Pancreas (tissue), 10 donors: ENCODE measurements at regions not wholly inside any gene's neighbourhood (a gene's known extent, or its start where the extent isn't known, plus 50 kb on each side); places are given as distances from the start of the nearest gene placed in this dataset.

ENCODE experiments used
- ATAC-seq, 4 donors: fragments of 200-7000 bp; cut with Tn5 transposase; one replicate each; pipeline versions ENCODE4 v1.8.0 to v1.9.1; 2020; ENCODE audit warnings: mild to moderate bottlenecking in 4 of 4, moderate library complexity in 4 of 4
- DNase-seq, 6 donors: peaks; one replicate each; pipeline ENCODE4 v3.0.0-alpha.2; 2020
- FAIRE-seq: peaks from 2 replicates; lab custom pipeline; 2012; peaks lifted over from hg19 to GRCh38; lab: Jason Lieb, UNC
- H3K27ac ChIP-seq, 4 donors: fragments of 200-600 bp; sonication (generic); 1 replicate in 3 of 4; 2 replicates in 1 of 4; pipeline versions ENCODE4 v1.5.0 to v1.8.0; 2020
- H3K27me3 ChIP-seq, 4 donors: fragments of 200-600 bp; one replicate each; pipeline ENCODE4 v1.8.0; 2021
- H3K36me3 ChIP-seq, 3 donors: fragments of 200-600 bp; sonication (generic) in 1 of 3; one replicate each; pipeline versions ENCODE4 v1.5.0 to v1.8.0; 2020 to 2021
- H3K4me1 ChIP-seq, 3 donors: fragments of 200-600 bp; one replicate each; pipeline ENCODE4 v1.8.0; 2021
- H3K4me3 ChIP-seq, 4 donors: fragments of 200-600 bp; sonication (generic) in 2 of 4; one replicate each; pipeline versions ENCODE4 v1.5.0 to v1.8.0; 2020 to 2021
- H3K9me3 ChIP-seq, 4 donors: fragments of 200-600 bp; one replicate each; pipeline ENCODE4 v1.8.0; 2021
- WGBS, 2 donors: extraction: QIAGEN DNeasy Blood & Tissue Kit; methylation state at CpG; one replicate each; pipeline ENCODE4 v1.1.7; 2013; 5-methylcytosine and 5-hydroxymethylcytosine counted together
- intact Hi-C, 3 donors: fragments of 100-400 bp; cut with DNase I; formaldehyde crosslinking; loops; one replicate each; pipeline versions ENCODE4 v1.11.1 to v1.14.2; 2022
- TF ChIP-seq, protein P1 (sequence below), 4 donors: fragments of 200-600 bp; sonication (generic) in 3 of 4; IDR thresholded peaks; one replicate each; pipeline versions ENCODE4 v1.5.0 to v1.8.0; 2021; ENCODE audit warnings: antibody characterized with exemption in 4 of 4
- donor health status: healthy with polysubstance abuse.
- donor health status: DM: no; HTN: no; CAD: no; lungs with moderate emphysema.
- donor health status: DM: no; HTN: no; CAD: no.
- donor health status: control.
- donor health status: control.
- donor health status: Bipolar disorder and iron deficiency.
- donor health status: DM: yes; HTN: yes; CAD: no.
- donor health status: DM: no; HTN: no; CAD: no.
- donor health status: DM: no; HTN: no; CAD: no.
- donor health status: DM: yes; HTN: yes; CAD: no.

GRCh38 chr7:98679741-98680140, 62.7 kb downstream of the NPTX2 start:
- Histone ChIP-seq H3K9me3 (no peaks in the 10 kb centered on the region), H3K36me3 (no peaks in the 10 kb centered on the region), H3K27ac (no peak overlapping the region), H3K4me3 (no peak overlapping the region), H3K27me3 (no peaks in the 10 kb centered on the region), H3K4me1 (no peaks in the 10 kb centered on the region)
- no peak for DNase-seq
- 77 to 97% methylated on average over 3 of the region's 3 CpGs for WGBS, 2 donors
- ATAC-seq: no peak
- no peak for FAIRE-seq
- TF ChIP-seq, protein P1, sequence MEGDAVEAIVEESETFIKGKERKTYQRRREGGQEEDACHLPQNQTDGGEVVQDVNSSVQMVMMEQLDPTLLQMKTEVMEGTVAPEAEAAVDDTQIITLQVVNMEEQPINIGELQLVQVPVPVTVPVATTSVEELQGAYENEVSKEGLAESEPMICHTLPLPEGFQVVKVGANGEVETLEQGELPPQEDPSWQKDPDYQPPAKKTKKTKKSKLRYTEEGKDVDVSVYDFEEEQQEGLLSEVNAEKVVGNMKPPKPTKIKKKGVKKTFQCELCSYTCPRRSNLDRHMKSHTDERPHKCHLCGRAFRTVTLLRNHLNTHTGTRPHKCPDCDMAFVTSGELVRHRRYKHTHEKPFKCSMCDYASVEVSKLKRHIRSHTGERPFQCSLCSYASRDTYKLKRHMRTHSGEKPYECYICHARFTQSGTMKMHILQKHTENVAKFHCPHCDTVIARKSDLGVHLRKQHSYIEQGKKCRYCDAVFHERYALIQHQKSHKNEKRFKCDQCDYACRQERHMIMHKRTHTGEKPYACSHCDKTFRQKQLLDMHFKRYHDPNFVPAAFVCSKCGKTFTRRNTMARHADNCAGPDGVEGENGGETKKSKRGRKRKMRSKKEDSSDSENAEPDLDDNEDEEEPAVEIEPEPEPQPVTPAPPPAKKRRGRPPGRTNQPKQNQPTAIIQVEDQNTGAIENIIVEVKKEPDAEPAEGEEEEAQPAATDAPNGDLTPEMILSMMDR (IDR thresholded peaks at IDR 0.05): no peak
- intact Hi-C loops: no loop called here

- Histone ChIP-seq H3K9me3 (no peaks in the 10 kb centered on the region), H3K36me3 (no peaks in the 10 kb centered on the region), H3K27ac (no peak overlapping the region), H3K4me1 (no peaks in the 10 kb centered on the region), H3K27me3 (no peaks in the 10 kb centered on the region), H3K4me3 (no peak overlapping the region)
- ATAC-seq (no peak), FAIRE-seq (no peak), DNase-seq (no peak)
- WGBS, 2 donors: 55 to 56% methylated on average over 6 of the region's 6 CpGs
- TF ChIP-seq, protein P1 (IDR thresholded peaks at IDR 0.05): no peak
- intact Hi-C loops: no loop called here
Measured at GRCh38 chr7:98681511-98681910, 64.4 kb downstream of the NPTX2 start.

- H3K9me3 ChIP-seq: no peaks in the 10 kb centered on the region
- intact Hi-C loops: no loop called here
- FAIRE-seq (no peak), DNase-seq (no peak), ATAC-seq (no peak)
- H3K4me1 ChIP-seq: no peaks in the 10 kb centered on the region
- no peaks in the 10 kb centered on the region for H3K27me3 ChIP-seq
- TF ChIP-seq, protein P1 (IDR thresholded peaks at IDR 0.05): no peak
- no peak overlapping the region for H3K4me3 ChIP-seq
- no peak overlapping the region for H3K27ac ChIP-seq
- WGBS, 2 donors: 60 to 67% methylated on average over 15 of the region's 15 CpGs
- no peaks in the 10 kb centered on the region for H3K36me3 ChIP-seq
Measured at GRCh38 chr7:98681951-98682350, 64.9 kb downstream of the NPTX2 start.

DNA sequence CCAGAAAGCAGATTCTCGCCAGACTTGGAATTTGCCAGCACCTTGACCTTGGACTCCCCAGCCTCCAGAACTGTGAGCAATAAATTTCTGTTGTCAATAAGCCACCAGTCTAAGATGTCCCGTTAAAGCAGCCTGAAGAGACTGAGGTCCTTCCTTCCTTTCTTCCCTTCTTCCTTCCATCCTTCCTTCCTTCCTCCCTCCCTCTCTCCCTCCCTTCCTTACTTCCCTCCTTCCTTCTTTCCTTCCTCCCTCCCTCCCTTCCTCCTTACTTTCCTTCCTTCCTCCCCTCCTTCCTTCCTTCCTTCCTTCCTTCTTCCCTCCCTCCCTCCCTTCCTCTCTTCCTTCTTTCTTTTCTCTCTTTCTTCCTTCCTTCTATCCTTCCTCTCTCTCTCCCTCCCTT, 66.4 kb downstream of the NPTX2 start:
- DNase-seq: no peak
- Histone ChIP-seq H3K4me1 (no peaks in the 10 kb centered on the region), H3K9me3 (no peaks in the 10 kb centered on the region), H3K4me3 (no peak overlapping the region), H3K27ac (no peak overlapping the region), H3K36me3 (no peaks in the 10 kb centered on the region), H3K27me3 (no peaks in the 10 kb centered on the region)
- TF ChIP-seq, protein P1 (IDR thresholded peaks at IDR 0.05): no peak
- 62 to 75% methylated on average over 2 of the region's 2 CpGs for WGBS, 2 donors
- FAIRE-seq: no peak
- intact Hi-C loops: no loop called here
- no peak for ATAC-seq

DNA sequence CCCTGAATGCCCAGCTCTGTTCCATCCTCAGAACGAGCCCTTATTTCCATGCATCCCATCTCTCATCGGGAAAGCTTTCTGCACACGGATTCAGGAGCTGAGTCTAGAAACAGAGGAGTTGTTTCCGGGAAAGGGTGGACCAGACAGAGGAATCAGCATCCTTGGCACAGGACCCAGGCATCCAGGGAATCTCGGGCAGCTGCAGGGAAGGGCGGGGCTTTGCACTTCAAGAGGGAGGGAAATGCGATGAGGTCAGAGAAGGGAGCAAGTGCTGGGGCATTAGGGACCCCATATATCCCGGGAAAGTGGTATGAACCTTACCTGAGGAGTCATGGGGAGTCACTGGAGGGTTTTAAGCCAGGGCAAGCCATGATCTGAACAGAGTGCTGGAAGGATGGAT, 68.5 kb downstream of the NPTX2 start:
- H3K4me3 ChIP-seq: no peak overlapping the region
- no peak for DNase-seq
- no peaks in the 10 kb centered on the region for H3K4me1 ChIP-seq
- ATAC-seq: no peak
- no peaks in the 10 kb centered on the region for H3K36me3 ChIP-seq
- TF ChIP-seq, protein P1 (IDR thresholded peaks at IDR 0.05): no peak
- H3K27me3 ChIP-seq: no peaks in the 10 kb centered on the region
- intact Hi-C loops: no loop called here
- 76 to 82% methylated on average over 8 of the region's 8 CpGs for WGBS, 2 donors
- no peak overlapping the region for H3K27ac ChIP-seq
- FAIRE-seq: no peak
- no peaks in the 10 kb centered on the region for H3K9me3 ChIP-seq
